Esophagus squamous epithelium (tissue), 4 donors: ENCODE measurements at regions not wholly inside any gene's neighbourhood (a gene's known extent, or its start where the extent isn't known, plus 50 kb on each side); places are given as distances from the start of the nearest gene placed in this dataset.

Source experiments
- CTCF ChIP-seq, 6 experiments: fragments of 450-650 bp in 4 of 6; fragments of 200-600 bp in 2 of 6; sonication (generic) in 2 of 6; IDR thresholded peaks; one replicate each; pipeline ENCODE4 v1.5.1; 2016 to 2019; ENCODE audit warnings: antibody characterized with exemption in 6 of 6, mild to moderate bottlenecking in 4 of 6, moderate library complexity in 4 of 6
- POLR2A ChIP-seq, 4 donors: fragments of 450-650 bp; IDR thresholded peaks; one replicate each; pipeline ENCODE4 v1.6.1; 2017; ENCODE audit warnings: antibody characterized with exemption in 4 of 4, mild to moderate bottlenecking in 4 of 4, moderate library complexity in 3 of 4

DNA sequence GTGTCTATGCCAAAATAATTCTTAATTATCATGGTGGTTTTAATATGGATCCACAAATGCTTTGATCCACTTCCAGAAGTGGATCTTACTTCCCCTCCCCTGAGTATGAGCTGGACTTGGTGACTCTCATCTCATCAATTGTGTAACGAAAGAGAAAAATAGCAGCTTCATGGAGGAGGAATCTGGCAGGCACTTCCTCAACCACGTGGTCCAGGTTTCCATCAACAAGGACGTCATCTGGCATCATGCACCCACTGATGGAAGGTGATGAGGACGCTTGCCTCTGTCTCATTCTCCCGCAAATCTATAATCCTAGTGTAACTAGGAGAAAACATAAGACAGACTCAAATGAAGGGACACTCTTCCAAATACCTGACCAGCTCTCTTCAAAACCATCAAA lies 54.6 kb upstream of the S1PR3 start:
- TF ChIP-seq CTCF (IDR thresholded peaks at IDR 0.05) (no peak), POLR2A (IDR thresholded peaks at IDR 0.05) (no peak)
